ENCODE measurements at regions not wholly inside any gene's neighbourhood (a gene's known extent, or its start where the extent isn't known, plus 50 kb on each side); places are given as distances from the start of the nearest gene placed in this dataset.
"Not testable (repeated sequence)": the region's sequence is repeated elsewhere in the genome, so short reads cannot be mapped to it uniquely, and the experiment has no call there.

DNA sequence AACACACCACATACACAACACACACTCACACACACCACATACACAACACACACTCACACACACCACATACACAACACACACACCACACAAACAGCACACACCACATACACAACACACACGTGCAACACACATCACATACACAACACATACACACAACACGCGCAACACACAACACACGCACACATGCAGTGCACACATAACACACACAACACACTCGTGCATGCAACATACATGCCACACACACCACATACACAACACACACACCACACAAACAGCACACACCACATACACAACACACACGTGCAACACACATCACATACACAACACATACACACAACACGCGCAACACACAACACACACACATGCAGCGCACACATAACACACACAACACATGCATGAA is 192.8 kb downstream of the C16orf95 start:
- not testable (repeated sequence) for DNase-seq

GRCh38 chr16:87125206-87126155 is 191.7 kb downstream of the C16orf95 start:
- DNase-seq = no peak

DNA sequence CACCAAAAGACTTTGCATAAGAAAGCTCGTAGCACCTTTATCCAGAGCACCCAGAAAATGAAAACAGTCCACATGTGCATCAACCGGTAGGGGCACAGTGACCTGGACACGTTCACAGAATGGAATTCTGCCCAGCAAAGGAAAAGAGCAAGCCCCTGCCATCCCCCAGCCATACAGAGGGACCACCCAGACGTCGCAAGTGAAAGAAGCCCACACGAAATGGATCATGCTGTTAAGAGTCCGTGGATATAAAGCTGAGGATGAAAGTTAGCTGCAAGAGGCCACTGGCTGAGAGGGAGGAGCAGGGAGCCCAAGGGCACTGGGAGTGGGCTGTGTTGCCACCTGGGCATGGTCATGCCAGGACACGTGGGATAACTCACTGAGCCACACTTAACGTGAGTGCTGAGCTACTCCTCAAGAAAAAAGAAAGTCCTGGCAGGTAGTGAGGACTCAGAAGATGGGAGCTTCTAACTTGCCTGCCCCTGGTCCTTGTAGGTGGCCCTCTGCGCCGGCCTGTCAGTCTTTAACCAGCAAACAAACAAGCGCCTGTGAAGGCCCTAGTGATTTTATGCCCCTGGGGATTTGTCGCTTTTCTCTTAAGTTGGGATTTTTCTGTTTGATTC is 190.7 kb downstream of the C16orf95 start:
- no peak for DNase-seq

GRCh38 chr16:87127061-87127765 is 190.0 kb downstream of the C16orf95 start:
- DNase-seq = no peak

GRCh38 chr16:87127766-87128147 is 189.4 kb downstream of the C16orf95 start:
- no peak for DNase-seq

DNA sequence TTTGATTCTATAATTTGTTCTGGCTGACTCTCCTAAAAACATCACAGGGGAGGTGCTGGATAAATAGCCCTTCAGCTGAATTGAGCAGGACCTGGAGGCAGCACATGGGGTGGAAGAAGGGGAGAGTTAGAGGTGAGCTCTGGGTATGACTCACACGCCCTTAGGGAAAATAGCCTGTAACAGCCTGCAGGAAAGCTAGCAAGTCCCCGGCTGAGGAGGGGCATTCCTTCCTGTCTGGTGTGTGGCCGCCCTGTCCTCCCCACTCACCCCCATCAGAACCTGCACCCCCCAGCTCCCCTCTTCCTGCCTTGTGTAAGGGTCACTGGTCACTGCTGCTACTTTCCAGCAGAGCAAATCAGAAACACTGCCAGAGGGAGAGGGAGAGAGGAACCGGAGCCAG is 187.4 kb downstream of the C16orf95 start:
- no peak for DNase-seq

GRCh38 chr16:87131061-87131995 is 185.9 kb downstream of the C16orf95 start:
- DNase-seq = no peak

GRCh38 chr16:87131996-87132345 is 185.2 kb downstream of the C16orf95 start:
- no peak for DNase-seq

DNA sequence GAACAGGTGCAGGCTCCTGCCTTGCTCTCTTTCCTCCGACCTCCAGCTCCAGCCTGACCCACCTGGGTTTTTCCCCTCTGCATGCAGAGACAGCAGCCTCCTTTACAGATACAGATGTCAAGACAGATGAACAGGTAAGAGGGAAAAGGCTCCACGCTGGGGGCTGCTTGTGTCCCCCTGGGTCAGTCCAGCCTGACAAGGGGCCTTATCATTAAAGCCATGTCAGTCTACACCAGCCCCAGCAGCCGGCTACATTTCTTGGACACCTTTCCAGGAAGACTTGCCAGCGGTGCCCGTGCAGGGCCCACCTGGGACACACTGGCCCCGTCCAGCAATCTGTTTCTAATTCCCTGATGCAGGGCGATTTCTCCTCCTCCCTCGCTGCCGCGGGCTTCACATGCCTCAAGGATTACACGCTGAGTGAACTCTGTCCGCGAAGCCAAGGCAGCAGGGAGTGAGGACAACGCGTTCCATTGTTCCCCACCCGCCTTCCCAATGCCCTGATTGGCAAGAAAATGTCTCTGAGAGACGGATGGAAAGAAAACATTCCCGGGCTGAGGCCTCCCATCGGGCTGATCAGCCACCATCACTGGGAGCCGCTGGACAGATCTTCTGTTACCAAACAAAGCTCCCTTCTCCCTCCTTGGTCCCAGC is 184.7 kb downstream of the C16orf95 start:
- no peak for DNase-seq

DNA sequence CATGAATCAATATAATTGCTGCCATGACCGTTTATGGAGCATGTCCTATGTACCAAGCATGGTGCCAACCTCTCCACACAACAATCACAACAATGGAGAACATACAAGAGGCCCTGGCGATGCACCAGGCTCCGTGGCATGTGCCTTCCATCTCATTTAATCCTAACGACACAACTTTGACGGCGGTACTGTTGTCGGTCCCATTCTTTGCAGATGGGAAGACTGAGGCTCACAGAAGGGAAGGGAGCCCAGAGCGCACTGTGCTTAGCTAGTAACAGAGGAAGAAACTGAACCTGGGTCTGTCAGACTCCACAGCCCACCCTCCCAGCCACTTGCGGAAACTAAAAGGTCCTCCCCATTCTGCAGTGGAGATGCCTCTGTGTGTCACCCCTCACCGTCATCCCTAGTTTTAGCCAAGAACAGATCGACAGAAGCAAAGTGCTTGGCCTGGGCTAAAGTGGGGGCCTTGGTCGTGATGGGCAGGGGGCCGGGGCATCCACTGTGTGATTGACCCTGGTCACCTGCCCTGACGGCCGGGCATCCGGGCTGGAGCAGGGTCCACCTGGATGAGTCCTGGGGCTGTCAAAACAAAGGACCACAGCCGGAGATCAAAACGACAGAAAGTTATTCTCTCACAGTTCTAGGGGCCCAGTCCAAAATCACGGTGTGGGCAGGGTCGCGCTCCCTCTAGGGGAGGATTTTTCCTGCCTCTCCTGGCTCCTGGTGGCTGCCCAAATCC is 183.9 kb downstream of the C16orf95 start:
- DNase-seq = no peak

GRCh38 chr16:87133966-87134627 is 183.1 kb downstream of the C16orf95 start:
- DNase-seq = no peak

GRCh38 chr16:87134628-87134995 is 182.6 kb downstream of the C16orf95 start:
- DNase-seq = no peak

GRCh38 chr16:87135246-87136030 is 181.8 kb downstream of the C16orf95 start:
- no peak for DNase-seq

DNA sequence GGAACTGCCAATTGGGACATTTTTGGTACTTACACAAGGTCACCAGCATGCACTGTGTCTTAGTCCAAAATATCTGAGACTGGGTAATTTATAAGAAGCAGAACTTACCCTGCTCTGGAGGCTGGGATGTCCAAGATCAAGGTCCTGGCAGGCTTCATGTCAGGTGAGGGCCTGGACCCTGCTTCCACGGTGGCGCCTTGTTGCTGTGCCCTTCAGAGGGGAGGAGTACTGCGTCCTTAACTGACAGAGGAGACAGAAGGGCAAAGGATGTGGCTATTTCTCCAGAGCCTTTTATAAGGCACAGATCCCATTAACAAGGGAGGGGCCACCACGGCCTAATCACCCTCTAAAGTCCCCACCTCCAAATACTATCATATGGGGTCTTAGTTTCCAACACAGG is 178.9 kb downstream of the C16orf95 start:
- DNase-seq = no peak

GRCh38 chr16:87138738-87139267 is 178.4 kb downstream of the C16orf95 start:
- DNase-seq = no peak

GRCh38 chr16:87140211-87141200 is 176.7 kb downstream of the C16orf95 start:
- no peak for DNase-seq

GRCh38 chr16:87141402-87141801 is 175.8 kb downstream of the C16orf95 start:
- DNase-seq = no peak

- no peak for DNase-seq
These were observed 173.5 kb downstream of the C16orf95 start for GRCh38 chr16:87143661-87144121.
